Putamen (tissue), 1 donor: ENCODE measurements at regions not wholly inside any gene's neighbourhood (a gene's known extent, or its start where the extent isn't known, plus 50 kb on each side); places are given as distances from the start of the nearest gene placed in this dataset.

Source experiments
- DNase-seq: peaks from one replicate; pipeline ENCODE4 v3.0.0-alpha.2; 2016; ENCODE audit warnings: low spot score

DNA sequence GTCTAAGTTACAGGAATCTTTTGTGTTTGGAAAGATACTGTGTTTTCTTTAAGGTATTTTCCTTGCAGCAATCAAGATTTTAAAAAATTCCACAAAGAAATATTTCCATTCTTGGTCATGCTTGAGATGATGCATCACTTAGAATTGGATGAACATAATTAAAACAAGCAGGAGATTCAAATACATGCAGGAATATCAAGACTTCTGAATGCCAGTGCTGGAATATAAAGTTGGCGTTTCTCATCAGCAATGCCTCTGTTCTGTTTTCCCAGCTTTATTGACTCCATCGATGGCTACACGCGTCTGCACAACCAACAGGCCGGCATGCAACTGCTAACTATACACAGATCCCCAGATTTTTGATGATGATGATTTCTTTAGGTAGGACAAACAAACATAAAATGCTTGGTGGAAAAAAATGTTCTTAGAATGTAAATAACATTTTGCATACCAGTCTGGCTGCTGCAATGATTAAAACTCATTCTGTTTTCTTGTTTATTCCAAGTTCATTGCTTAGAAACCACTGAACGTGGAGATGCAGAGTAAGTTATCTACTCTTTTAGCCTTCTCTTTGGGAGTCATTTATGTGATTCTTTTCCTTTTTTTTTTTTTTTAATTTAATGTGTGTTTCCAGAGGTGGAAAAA is 91.3 kb upstream of the FAM171A1 start:
- no peak for DNase-seq

- DNase-seq = peak; percentile 14
These were observed 90.4 kb upstream of the FAM171A1 start for GRCh38 chr10:15461353-15462108.

- DNase-seq = no peak
These were observed 89.6 kb upstream of the FAM171A1 start for GRCh38 chr10:15460661-15461060.

GRCh38 chr10:15459218-15459617 is 88.1 kb upstream of the FAM171A1 start:
- DNase-seq = no peak

DNA sequence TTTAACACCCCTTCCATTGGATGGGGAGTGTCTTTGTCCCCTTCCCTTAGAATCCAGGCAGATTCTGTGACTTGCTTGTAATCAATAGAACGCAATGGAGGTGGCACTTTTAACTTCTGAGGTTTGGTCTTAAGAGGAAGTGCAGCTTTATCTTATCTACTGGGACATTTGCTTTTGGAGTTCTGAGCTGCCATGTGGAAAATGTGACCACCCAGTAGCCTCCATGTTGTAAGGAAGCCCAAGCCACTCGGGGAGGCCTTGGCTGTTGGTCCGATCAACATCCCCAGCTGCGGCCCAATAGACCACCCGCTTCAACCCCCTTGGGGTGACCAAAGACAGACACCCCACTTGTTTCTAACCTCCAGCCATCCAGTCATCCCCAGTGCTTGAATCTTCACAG is 86.3 kb upstream of the FAM171A1 start:
- no peak for DNase-seq

DNA sequence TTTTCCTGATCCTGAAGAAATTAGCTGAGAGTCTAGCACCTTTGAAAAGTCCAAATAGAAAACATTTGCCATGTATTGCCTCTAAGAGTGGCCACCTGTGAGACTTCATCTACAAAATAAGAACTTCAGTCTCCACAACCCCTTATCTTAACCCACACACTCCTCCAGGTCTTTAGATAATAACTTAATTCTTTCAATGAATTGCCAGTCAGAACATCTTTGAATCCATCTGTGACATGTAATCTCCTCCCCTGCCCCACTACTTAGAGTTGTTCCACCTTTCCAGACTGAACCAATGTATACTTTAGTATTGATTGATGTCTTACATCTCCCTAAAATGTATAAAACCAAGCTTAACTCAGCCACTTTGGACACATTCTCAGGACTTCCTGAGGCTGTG is 84.4 kb upstream of the FAM171A1 start:
- DNase-seq = no peak

GRCh38 chr10:15453926-15454325 is 82.8 kb upstream of the FAM171A1 start:
- no peak for DNase-seq

GRCh38 chr10:15453457-15453856 is 82.4 kb upstream of the FAM171A1 start:
- no peak for DNase-seq

GRCh38 chr10:15452545-15452944 is 81.5 kb upstream of the FAM171A1 start:
- no peak for DNase-seq

DNA sequence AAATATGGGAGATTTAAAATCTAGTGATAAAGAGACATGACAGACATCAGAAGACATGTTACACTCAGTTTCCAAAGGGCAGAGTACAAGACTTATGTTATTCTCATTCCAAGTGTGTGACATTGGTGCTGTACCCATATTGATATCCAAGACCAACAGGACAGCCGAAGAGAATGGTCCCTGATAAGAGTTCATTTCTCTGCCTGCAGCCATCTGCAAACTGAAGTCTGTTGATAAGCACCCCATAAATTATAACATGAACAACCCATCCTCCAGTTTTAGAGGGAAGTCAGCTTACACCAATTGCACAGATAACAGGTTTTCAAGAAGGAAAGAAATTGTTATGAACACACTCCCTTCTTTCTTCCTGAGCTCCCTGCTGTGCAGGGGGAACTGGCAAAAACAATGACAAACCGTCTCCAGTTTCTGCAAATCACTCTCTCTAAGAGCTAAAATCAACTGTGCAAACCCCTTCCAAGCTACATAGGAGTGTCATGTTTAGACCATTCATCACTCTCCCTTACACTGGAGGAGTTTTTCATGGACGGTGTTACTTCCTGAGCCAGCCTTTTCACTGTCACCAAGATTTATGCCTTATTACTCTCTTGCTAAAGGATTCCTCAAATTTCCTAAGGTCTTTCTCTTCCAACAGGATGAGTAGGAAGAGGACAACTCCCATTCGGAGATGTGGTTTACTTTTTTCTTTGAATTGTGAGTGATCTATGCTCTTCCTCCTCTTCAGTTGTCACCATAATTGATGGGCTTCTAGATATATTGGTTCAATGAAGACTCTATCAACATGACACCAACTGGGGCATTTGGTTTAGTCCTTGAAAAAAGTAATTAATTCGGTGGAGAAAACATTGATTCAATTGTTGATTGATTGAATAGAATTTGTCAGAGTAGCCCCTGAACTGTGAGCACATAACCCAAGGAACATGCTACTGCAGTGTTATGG is 80.3 kb upstream of the FAM171A1 start:
- no peak for DNase-seq

- DNase-seq = no peak
These were observed 77.5 kb upstream of the FAM171A1 start for GRCh38 chr10:15448598-15448997.

DNA sequence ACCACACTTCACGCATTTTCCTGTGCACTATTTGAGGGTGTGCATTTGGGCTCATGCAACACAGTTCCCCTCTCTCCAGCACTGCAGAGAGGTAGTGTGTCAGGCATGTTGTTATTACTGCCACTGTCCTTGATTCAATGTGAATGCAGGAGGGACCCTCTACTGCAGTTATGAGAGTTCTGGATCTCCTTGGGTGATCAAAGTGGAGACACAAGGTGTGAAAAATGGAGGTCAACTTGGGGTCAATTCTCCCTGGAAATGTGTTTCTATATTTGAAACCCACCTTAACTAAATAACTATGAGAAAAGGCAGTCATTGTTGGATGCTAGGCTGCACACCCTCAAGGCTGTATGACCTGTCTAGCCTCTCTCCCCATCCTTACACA is 73.9 kb upstream of the FAM171A1 start:
- no peak for DNase-seq

DNA sequence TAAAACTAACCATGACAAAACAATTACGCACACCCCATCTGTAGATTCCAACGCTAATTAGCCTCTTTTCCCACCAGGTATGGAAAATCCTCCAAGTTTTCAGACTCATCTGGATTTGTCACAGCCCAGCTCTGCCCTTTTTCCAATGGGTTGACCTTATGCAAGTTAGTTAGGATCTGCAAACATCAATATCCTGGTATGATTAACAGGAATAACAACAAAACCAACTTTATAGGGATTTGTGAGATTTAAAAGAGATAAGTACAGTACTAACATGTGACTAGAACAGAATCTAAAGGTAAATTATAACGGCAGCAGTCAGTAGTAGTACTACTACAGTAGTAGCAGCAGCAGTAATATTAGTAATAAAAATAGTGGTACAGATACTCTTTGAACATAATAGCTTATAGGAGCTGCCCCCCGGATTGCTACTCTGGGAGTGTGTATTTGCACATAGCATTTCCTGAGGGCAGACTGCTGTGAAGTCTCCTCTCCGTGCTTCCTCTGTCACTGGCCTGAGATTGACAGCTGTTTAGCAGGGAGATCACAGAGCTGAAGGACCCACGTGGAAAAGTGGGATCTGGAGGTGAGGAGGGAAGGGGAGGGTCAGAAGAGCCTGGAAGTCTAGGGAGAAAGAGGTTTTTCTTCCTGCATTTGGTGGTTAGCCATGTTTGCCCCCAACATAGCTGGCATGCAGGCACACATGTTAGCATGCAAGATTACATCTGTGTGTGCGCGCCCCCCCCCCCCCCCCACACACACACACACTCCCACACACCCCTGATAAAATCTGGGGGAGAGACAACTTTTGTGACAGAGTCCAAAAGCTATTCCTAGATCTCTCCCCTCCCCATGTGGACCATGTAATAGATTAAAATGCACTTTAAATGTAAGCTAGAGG is 73.3 kb upstream of the FAM171A1 start:
- no peak for DNase-seq

- DNase-seq = no peak
These were observed 71.0 kb upstream of the FAM171A1 start for GRCh38 chr10:15442056-15442455.

- no peak for DNase-seq
These were observed 69.2 kb upstream of the FAM171A1 start for GRCh38 chr10:15440204-15440711.

DNA sequence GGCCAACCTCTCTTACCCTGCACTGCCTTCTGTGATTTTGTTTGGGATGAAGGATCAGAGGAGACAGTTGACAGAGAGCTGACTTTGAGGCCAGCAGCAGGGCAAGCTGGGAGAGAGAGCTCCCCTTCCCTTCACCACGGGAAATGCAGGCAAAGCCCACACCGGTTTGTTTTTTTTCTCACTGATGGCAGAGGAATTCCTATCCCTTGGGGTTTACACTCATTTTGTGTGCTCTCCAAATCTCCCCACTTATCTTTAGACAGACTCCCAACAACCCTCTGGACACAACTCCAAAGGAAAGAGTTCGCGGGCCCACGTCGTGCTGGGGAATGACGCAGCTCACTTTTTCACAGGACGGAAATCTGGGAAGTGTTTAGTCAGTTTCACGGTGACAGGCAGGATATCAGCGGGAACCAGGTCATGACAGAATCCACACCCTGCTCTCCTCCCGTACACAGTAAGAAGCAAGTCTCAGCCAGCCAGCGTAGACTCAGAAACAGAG is 68.3 kb upstream of the FAM171A1 start:
- DNase-seq = peak; percentile 8

GRCh38 chr10:15436696-15437095 is 65.6 kb upstream of the FAM171A1 start:
- DNase-seq = no peak

DNA sequence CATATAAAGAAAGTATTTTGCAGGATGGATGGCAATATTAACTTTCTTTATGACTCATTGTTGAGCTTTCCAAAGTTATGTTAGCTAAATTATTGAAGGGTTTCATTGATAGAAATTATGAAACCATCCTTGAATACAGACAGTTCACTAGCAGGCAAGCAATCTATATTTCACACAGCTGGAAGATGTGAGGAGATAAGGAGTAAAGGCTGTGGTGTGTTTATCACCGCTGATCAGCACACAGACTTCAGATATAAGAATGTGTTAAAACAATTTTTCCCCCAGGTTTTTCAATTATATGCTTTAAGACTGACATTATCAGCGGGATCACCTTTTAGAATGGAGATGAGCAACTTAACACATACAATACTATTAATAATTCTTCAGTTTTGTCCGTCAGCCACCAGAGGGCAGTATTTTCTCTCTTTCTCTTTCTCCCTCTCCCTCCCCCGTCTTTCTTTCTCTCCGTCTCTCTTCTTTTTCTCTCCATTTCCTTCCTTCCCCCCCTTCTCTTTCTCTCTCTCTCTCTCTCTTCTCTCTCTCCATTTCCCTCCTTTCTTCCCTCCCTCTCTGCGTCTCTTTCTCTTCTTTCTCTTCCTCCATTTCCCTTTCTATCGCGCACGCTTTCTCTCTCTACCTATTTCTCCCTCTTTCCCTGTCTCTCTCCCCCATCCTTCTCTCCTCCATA is 62.9 kb upstream of the FAM171A1 start:
- peak; percentile 40 for DNase-seq

DNA sequence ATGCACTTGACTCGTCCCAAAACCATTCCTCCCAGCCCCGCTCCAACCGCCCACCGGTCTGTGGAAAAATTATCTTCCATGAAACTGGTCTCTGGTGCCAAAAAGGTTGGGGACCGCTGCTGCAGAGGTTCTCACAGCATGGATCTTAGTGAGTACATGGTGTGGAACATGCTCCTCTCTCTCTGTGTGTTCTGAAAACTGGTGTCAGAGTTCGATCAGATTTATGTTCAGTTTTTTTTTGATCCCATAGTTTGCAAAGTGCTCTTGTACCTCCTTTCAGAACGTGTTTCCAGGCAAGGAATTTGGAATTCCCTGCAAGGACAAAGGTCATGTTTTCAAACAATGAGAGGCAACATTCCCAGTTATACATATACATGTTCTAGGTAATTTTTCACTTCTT is 61.2 kb upstream of the FAM171A1 start:
- no peak for DNase-seq

DNA sequence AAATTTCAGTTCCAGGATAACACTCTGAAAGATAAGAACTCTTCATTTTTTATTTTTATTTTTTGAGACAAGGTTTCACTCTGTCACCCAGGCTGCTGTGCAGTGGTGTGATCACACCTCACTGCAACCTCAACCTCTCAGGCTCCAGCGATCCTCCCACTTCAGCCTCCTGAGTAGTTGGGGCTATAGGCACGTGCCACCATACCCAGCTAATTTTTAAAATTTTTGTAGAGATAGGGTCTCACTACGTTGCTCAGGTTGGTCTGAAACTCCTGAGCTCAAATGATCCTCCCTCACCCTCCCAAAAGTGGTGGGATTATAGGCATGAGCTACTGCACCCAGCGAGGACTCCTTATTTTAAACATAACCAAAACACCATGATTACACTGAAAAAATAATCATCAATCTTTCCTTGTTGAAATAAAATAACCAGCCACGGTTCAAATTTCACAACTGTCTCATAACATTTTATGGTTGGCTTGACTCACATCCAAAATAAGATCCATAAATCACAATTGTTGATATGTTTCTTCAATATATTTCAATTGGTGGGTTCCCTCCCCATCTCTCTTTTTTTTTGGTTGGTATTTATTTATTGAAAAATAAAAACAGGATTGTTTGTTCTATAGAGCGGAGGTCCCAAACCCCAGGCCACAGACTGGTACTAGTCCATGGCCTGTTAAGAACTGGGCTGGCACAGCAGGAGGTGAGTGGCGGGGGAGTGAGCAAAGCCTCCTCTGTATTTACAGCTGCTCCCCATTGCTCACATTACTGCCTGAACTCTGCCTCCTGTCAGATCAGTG is 60.1 kb upstream of the FAM171A1 start:
- no peak for DNase-seq
